PC-9 (cell line): ENCODE measurements at regions not wholly inside any gene's neighbourhood (a gene's known extent, or its start where the extent isn't known, plus 50 kb on each side); places are given as distances from the start of the nearest gene placed in this dataset.
A peak's percentile ranks its signal among the peaks of the same experiment; 100 is the strongest.

Experiments
- BruUV-seq: library from RNA; stranded (reverse); fragments of 400-500 nt; replicated peaks from 2 replicates; lab custom pipeline; 2021; lab: Mats Ljungman, UMichigan
- CTCF ChIA-PET: fragments of 300-600 bp; sonication (Branson Sonifier 250); formaldehyde crosslinking; loops from one replicate; lab custom pipeline; 2022; ENCODE audit warnings: antibody characterized with exemption; lab: Charles Lee
- POLR2A ChIA-PET: fragments of 300-600 bp; sonication (Branson Sonifier 250); formaldehyde crosslinking; loops from one replicate; lab custom pipeline; 2022; ENCODE audit warnings: antibody characterized with exemption; ENCODE audit not compliant: unreplicated experiment; lab: Charles Lee
- DNase-seq, 2 experiments: peaks; one replicate each; pipeline versions ENCODE4 v3.0.0 to v3.0.0-alpha.2; 2015 to 2022; ENCODE audit warnings: mixed read lengths in 1 of 2
- H2AFZ ChIP-seq: fragments of 200-600 bp; sonication (generic); 2 replicates; pipeline ENCODE4 v1.8.1; 2017; ENCODE audit warnings: antibody characterized with exemption
- H3F3A ChIP-seq: fragments of 200-600 bp; sonication (generic); 2 replicates; pipeline ENCODE4 v1.8.1; 2017; ENCODE audit warnings: antibody characterized with exemption, mild to moderate bottlenecking, low read depth; ENCODE audit not compliant: insufficient read depth
- H3K27ac ChIP-seq: fragments of 200-600 bp; sonication (generic); 2 replicates; pipeline ENCODE4 v1.6.1; 2016; ENCODE audit warnings: mixed run types
- H3K27me3 ChIP-seq: fragments of 200-600 bp; sonication (generic); 2 replicates; pipeline ENCODE4 v1.6.1; 2016; ENCODE audit warnings: low read depth, mixed run types; ENCODE audit not compliant: insufficient read depth
- H3K36me3 ChIP-seq: fragments of 200-600 bp; sonication (generic); 2 replicates; pipeline ENCODE4 v1.6.1; 2016; ENCODE audit warnings: low read depth, mixed run types
- H3K4me1 ChIP-seq: fragments of 200-600 bp; sonication (generic); replicated peaks from 2 replicates; pipeline ENCODE4 v1.6.1; 2016; ENCODE audit warnings: mixed run types; ENCODE audit not compliant: insufficient read depth
- H3K4me2 ChIP-seq: fragments of 200-600 bp; sonication (generic); 2 replicates; pipeline ENCODE4 v1.6.1; 2017; ENCODE audit warnings: mixed run types
- H3K4me3 ChIP-seq: fragments of 200-600 bp; sonication (generic); 2 replicates; pipeline ENCODE4 v1.6.1; 2016; ENCODE audit warnings: mixed run types
- H3K79me2 ChIP-seq: fragments of 200-600 bp; sonication (generic); 2 replicates; pipeline ENCODE4 v1.6.1; 2017; ENCODE audit warnings: low read depth, mixed run types
- H3K9me2 ChIP-seq: fragments of 200-600 bp; sonication (generic); 2 replicates; pipeline ENCODE4 v1.8.1; 2017; ENCODE audit warnings: mild to moderate bottlenecking; ENCODE audit not compliant: insufficient read depth
- H3K9me3 ChIP-seq: fragments of 200-600 bp; sonication (generic); 2 replicates; pipeline ENCODE4 v1.8.1; 2016; ENCODE audit warnings: low read depth; ENCODE audit not compliant: insufficient read depth
- H4K20me1 ChIP-seq: fragments of 200-600 bp; sonication (generic); 2 replicates; pipeline ENCODE4 v1.8.1; 2017; ENCODE audit not compliant: insufficient read depth
- CTCF ChIP-seq: fragments of 200-600 bp; sonication (generic); conservative IDR thresholded peaks from 2 replicates; pipeline ENCODE4 v1.6.1; 2017; ENCODE audit warnings: mixed run types, antibody characterized with exemption, mild to moderate bottlenecking, moderate library complexity
- EZH2 ChIP-seq: fragments of 200-600 bp; sonication (generic); IDR thresholded peaks from 2 replicates; pipeline ENCODE4 v1.8.0; 2017; ENCODE audit warnings: antibody characterized with exemption, low read depth
- intact Hi-C: fragments of 100-400 bp; cut with micrococcal nuclease; formaldehyde crosslinking; loops from one replicate; pipeline ENCODE4 v1.10.0; 2022; ENCODE audit not compliant: unreplicated experiment

DNA sequence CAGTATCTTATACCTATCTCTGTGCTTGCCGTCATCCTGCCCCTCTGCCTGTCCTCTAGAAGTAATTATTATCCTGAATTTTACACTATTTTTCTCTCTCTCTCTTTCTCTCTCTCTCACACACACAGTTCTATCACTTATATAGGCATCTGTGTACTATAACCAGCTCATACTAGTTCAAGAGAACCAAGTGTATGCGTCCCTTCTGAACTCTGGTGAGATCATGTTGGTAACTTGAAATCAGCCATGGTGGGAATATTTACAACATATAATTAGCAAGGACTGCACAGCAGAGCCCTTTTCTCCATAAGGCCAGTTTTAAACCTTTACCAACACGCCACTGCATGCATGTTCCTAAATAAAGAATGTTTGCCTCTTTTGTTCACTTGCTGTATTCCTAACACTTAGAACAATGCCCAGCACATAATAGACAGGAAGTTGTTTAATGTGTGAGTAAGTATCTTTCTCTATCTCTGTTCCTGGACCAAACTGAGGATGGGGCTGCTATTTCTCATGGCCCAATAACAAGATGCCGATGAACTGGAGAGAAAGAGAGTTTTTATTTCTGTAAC is 51.1 kb upstream of the IL21 start:
- POLR2A ChIA-PET, result no interaction called here

GRCh38 chr4:122673252-122673651 is 52.4 kb upstream of the IL21 start:
- Histone ChIP-seq H3K4me1 (no peaks in the 10 kb centered on the region), H3F3A (no peaks in the 10 kb centered on the region), H2AFZ (no peak overlapping the region), H3K36me3 (no peaks in the 10 kb centered on the region), H3K27me3 (no peaks in the 10 kb centered on the region), H3K4me3 (no peak overlapping the region), H3K27ac (no peak overlapping the region), H3K9me2 (no peaks in the 10 kb centered on the region), H3K79me2 (no peaks in the 10 kb centered on the region), H3K4me2 (no peak overlapping the region), H4K20me1 (no peaks in the 10 kb centered on the region), H3K9me3 (no peaks in the 10 kb centered on the region)
- TF ChIP-seq CTCF (no peak), EZH2 (no peak)
- DNase-seq, result peak in 1 of 2 experiments; percentile 31
- ChIA-PET CTCF (no interaction called here), POLR2A (no interaction called here)
- intact Hi-C loops, result no loop called here
- no TSS peak for BruUV-seq

More for the DNA sequence above, 51.1 kb upstream of the IL21 start:
- intact Hi-C loops, result no loop called here
- Histone ChIP-seq H3K4me3 (no peak overlapping the region), H3K27me3 (no peaks in the 10 kb centered on the region), H3K36me3 (no peaks in the 10 kb centered on the region), H3K79me2 (no peaks in the 10 kb centered on the region), H3K9me3 (no peaks in the 10 kb centered on the region; the same call in 1 of the 2 replicates), H2AFZ (no peak overlapping the region), H3K27ac (no peak overlapping the region), H3F3A (peaks cover 3% of the 10 kb centered on the region; the same call in 1 of the 2 replicates), H3K4me2 (no peak overlapping the region), H4K20me1 (no peaks in the 10 kb centered on the region), H3K4me1 (peaks cover 9% of the 10 kb centered on the region), H3K9me2 (no peaks in the 10 kb centered on the region)
- CTCF ChIA-PET, result no interaction called here
- TF ChIP-seq EZH2 (no peak), CTCF (no peak)
- peak in 1 of 2 experiments; percentile 13 for DNase-seq
- BruUV-seq, result no TSS peak

DNA sequence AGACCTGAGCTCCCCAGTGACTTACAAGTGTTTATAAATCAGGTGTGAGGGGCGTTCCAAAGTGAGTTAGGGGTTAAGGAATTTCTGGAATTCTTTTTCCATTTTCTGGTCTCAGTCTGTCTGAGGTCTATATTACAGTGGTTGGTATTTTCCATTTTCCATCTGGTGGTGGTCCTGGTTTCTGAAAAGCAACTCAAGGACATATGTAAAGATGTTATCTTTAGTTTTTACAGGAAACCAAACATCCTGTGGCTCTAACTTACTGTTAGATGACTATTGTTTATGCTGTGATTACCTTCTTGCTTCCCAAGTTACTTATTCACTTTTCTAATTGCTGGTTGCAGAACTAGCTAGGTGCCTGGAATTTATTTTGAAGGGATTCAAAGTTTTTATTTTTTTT is 53.5 kb upstream of the IL21 start:
- Histone ChIP-seq H2AFZ (no peak overlapping the region), H3K9me3 (no peaks in the 10 kb centered on the region)

More for the DNA sequence above, 53.5 kb upstream of the IL21 start:
- Histone ChIP-seq H4K20me1 (no peaks in the 10 kb centered on the region), H3K4me2 (no peak overlapping the region), H3K36me3 (no peaks in the 10 kb centered on the region), H3K4me1 (no peaks in the 10 kb centered on the region), H3K9me2 (no peaks in the 10 kb centered on the region), H3F3A (no peaks in the 10 kb centered on the region), H3K27me3 (no peaks in the 10 kb centered on the region), H3K27ac (no peak overlapping the region), H3K4me3 (no peak overlapping the region), H3K79me2 (no peaks in the 10 kb centered on the region)
- intact Hi-C loops, result no loop called here
- no peak for TF ChIP-seq CTCF
- TF ChIP-seq EZH2, result no peak
- ChIA-PET POLR2A (no interaction called here), CTCF (no interaction called here)
- BruUV-seq, result no TSS peak
- DNase-seq, result peak in 1 of 2 experiments; percentile 24
